ENCODE measurements at regions not wholly inside any gene's neighbourhood (a gene's known extent, or its start where the extent isn't known, plus 50 kb on each side); places are given as distances from the start of the nearest gene placed in this dataset.

DNA sequence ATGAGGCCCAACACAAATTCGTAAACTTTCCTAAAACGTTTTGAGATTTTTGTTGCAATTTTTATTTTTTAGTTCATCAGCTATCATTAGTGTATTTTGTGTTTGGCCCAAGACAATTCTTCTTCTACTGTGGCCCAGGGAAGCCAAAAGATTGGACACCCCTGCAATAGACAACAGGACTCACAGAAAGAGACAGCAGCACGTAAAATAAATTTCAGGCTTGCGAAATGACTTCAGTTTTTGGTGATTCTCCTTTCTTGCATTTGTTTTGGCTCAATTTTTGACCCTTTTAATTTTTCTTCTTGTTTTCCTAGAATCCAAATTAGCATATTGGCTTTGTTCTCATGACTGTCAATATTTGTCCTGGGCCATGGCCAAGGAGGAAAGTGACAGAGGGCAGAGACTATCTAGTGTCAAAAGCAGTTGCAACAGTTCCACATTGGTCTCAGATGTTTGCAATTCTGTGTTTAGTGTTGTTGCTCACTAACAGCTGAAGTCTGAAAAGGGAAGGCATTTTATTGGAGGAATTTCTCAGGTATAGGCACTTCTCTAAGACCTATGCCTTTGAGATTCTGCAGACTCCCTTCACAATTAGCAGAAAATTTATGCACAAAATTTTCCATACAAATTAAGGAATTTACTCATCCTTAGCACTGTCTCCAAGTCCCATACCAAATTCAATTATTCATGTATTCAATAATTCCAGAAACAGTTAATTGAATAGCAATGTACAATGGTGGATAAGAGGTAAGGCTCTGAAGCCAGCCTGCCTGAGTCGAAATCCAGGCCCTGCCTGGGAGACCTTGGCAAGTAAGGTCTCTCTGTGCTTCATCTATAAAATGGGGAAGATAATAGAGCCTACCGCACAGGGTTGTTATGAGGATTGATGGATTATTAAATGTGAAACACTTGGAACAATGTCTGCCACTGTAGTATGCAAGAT lies 160.9 kb upstream of the IVNS1ABP start:
- no peak for DNase-seq (ENCODE audit: low read depth)
- no peak overlapping the region for H3K4me3 ChIP-seq (ENCODE audit: low read length)
- TF ChIP-seq, protein P1, sequence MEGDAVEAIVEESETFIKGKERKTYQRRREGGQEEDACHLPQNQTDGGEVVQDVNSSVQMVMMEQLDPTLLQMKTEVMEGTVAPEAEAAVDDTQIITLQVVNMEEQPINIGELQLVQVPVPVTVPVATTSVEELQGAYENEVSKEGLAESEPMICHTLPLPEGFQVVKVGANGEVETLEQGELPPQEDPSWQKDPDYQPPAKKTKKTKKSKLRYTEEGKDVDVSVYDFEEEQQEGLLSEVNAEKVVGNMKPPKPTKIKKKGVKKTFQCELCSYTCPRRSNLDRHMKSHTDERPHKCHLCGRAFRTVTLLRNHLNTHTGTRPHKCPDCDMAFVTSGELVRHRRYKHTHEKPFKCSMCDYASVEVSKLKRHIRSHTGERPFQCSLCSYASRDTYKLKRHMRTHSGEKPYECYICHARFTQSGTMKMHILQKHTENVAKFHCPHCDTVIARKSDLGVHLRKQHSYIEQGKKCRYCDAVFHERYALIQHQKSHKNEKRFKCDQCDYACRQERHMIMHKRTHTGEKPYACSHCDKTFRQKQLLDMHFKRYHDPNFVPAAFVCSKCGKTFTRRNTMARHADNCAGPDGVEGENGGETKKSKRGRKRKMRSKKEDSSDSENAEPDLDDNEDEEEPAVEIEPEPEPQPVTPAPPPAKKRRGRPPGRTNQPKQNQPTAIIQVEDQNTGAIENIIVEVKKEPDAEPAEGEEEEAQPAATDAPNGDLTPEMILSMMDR (conservative IDR thresholded peaks at IDR 0.05; ENCODE audit: low read length) = no peak

DNA sequence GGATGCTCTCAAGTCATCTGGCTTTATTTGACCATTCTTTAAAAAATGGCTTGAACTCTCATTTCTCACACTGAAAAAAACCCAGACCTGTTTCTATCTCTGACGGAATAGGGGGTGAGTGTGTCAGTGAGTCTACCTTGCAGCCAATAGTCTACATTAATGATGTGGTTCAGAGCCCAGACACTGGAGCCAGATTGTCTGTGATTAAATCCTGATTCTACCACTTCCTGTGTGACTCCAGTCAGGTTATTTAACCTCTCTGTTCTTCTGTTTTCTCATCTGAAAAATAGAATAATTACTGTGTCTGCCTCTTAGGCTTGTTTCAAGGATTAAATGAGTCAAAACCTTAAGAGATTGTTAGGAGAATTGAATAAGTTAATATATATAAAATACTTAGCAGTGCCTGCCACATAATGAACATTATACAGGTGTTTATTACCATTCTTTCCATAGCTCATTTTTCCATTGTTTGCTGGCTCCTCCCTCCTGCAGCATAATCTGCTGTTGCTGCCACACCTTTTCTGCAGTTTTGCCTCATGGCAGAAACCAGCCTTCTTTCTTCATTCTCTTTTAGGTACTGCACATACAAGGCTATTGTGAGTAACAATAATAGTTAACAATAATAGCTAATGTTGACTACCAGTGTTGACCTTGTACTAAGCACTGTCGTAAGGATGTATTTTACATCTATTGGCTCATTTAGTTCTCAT lies 157.6 kb upstream of the IVNS1ABP start:
- no peak overlapping the region for H3K4me3 ChIP-seq (ENCODE audit: low read length)
- DNase-seq (ENCODE audit: low read depth) = no peak
- TF ChIP-seq, protein P1 (conservative IDR thresholded peaks at IDR 0.05; ENCODE audit: low read length) = no peak

DNA sequence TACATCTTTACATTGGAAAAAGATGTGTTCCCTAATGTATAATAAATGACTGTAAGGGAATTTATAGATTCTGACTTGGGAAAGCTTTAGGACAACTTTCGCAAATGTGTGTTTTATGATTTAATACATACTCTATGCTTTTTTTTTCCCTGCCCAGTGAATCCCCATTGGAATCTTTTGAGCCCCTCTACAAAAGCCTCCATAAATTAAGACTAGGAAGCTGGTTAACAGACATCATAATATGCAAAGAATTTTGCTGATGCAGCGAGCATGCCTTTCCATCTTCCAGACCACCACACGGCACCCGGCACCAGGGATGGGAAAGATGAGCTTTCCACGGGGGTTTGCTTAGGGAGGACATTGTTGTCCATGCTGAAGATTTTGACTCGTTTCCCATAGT lies 156.1 kb upstream of the IVNS1ABP start:
- H3K4me3 ChIP-seq (ENCODE audit: low read length) = no peak overlapping the region
- DNase-seq (ENCODE audit: low read depth) = no peak
- TF ChIP-seq, protein P1 (conservative IDR thresholded peaks at IDR 0.05; ENCODE audit: low read length) = no peak

DNA sequence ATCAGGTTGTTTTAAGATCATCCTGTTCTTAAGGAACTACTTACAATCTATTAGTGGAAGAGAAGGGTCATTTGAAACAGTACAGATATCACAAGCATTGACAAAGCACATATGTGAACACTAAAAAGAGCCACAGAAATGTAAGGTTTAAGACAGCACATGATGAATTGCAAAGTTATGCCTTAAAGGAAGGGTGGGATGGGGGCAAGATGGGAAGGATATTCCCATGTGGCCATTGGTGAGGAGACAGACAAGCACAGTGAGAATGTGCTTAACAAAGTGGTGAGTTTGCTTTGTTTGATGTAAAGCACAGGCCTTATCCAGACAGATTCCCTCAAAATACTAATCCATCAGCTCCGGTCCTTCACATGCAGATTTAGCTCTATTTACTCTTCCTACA lies 151.6 kb upstream of the IVNS1ABP start:
- H3K4me3 ChIP-seq (ENCODE audit: low read length) = no peak overlapping the region
- TF ChIP-seq, protein P1 (conservative IDR thresholded peaks at IDR 0.05; ENCODE audit: low read length) = no peak
- no peak for DNase-seq (ENCODE audit: low read depth)

DNA sequence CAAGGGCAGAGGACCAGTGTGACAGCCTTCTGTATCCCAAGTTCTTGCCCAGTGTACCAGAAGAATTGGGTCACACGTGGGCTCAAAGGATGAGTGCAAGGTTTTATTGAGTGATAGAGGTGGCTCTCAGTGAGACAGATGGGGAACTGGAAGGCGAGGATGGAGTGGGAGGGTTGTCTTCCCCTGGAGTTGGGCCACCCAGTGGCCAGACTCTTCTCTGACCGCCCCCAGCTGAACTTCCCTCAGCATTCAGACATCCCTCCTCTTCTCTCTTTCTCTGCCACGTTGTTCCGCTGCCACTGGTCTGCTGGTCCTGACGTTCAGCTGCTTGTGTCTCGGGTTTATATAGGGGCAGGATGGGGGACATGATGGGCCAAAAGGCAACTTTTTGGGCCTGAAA lies 150.1 kb upstream of the IVNS1ABP start:
- TF ChIP-seq, protein P1 (conservative IDR thresholded peaks at IDR 0.05; ENCODE audit: low read length) = no peak
- no peak for DNase-seq (ENCODE audit: low read depth)
- no peak overlapping the region for H3K4me3 ChIP-seq (ENCODE audit: low read length)

DNA sequence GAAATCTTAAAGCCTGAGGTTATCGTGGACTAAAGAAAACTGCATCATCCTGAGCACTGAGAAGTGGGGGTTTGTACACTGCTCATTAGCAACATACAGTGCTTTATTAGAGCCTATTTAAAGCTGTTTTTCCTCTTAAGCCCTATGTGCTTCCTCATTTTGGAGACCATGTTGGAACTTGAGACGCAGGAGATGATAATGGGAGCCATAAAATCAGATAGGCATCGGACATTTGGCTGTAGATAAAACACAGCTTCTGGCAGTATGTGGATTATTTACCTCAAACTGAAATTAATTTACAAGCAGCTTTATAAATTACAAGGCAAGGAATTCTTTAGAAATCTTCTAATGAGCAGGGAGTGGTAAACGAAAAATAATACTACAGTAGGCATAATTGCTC lies 147.7 kb upstream of the IVNS1ABP start:
- TF ChIP-seq, protein P1 (conservative IDR thresholded peaks at IDR 0.05; ENCODE audit: low read length) = no peak
- H3K4me3 ChIP-seq (ENCODE audit: low read length) = no peak overlapping the region
- no peak for DNase-seq (ENCODE audit: low read depth)

All from AG10803 (cell line).